Endothelial cell of umbilical vein (primary cell): ENCODE measurements at regions not wholly inside any gene's neighbourhood (a gene's known extent, or its start where the extent isn't known, plus 50 kb on each side); places are given as distances from the start of the nearest gene placed in this dataset.

Experiments used
- BruUV-seq: library from RNA; stranded (reverse); fragments of 400-500 nt; replicated peaks from 2 replicates; lab custom pipeline; 2021; lab: Mats Ljungman, UMichigan
- CTCF ChIA-PET: fragments of 300-600, 350-600 bp; sonication (Branson Sonifier 250); formaldehyde crosslinking; loops from one replicate; lab custom pipeline; 2021; ENCODE audit warnings: antibody characterized with exemption, inconsistent platforms; lab: Charles Lee
- POLR2A ChIA-PET: fragments of 300-600, 350-600 bp; sonication (Branson Sonifier 250); formaldehyde crosslinking; loops from one replicate; lab custom pipeline; 2021; ENCODE audit warnings: antibody characterized with exemption, inconsistent platforms; lab: Charles Lee
- DNase-seq: peaks from one replicate; pipeline ENCODE4 v3.0.0-alpha.2; 2011; ENCODE audit warnings: low read depth, low spot score
- FAIRE-seq: peaks from 2 replicates; lab custom pipeline; 2011; peaks lifted over from hg19 to GRCh38; lab: Jason Lieb, UNC
- H2AFZ ChIP-seq: 2 replicates; pipeline ENCODE4 v1.6.0; 2012; ENCODE audit warnings: low read depth, low read length, control low read depth, inconsistent platforms
- H3K27ac ChIP-seq: 2 replicates; pipeline ENCODE4 v1.5.1; 2011; ENCODE audit warnings: low read depth, mild to moderate bottlenecking, control low read depth, low read length, moderate library complexity; ENCODE audit not compliant: insufficient read depth
- H3K27me3 ChIP-seq, 2 experiments: 2 replicates each; pipeline versions ENCODE4 v1.6.0 to v1.6.1; 2011; ENCODE audit warnings: low read length in 2 of 2, mixed read lengths in 1 of 2; ENCODE audit not compliant: control insufficient read depth in 2 of 2, insufficient read depth in 2 of 2
- H3K36me3 ChIP-seq, 2 experiments: 2 replicates in 1 of 2; 3 replicates in 1 of 2; pipeline ENCODE4 v1.5.1; 2011; ENCODE audit warnings: low read length in 2 of 2, mild to moderate bottlenecking in 1 of 2, moderate library complexity in 1 of 2; ENCODE audit not compliant: control insufficient read depth in 2 of 2, insufficient read depth in 2 of 2; ENCODE audit errors: extremely low read depth in 1 of 2
- H3K4me1 ChIP-seq: 3 replicates; pipeline ENCODE4 v1.5.1; 2011; ENCODE audit warnings: mild to moderate bottlenecking, low read length; ENCODE audit not compliant: control insufficient read depth, insufficient read depth; ENCODE audit errors: extremely low read depth
- H3K4me2 ChIP-seq: 2 replicates; pipeline ENCODE4 v1.6.1; 2011; ENCODE audit warnings: low read length, control low read depth, mixed read lengths; ENCODE audit not compliant: insufficient read depth
- H3K4me3 ChIP-seq, 3 experiments: fragments of 200-600 bp in 1 of 3; sonication (generic), shearing (Covaris generic) in 1 of 3; replicated peaks in 1 of 3; 2 replicates each; pipeline ENCODE4 v1.5.1; 2011 to 2016; ENCODE audit warnings: control low read depth in 3 of 3, low read length in 3 of 3, mild to moderate bottlenecking in 2 of 3, inconsistent platforms in 1 of 3, low read depth in 1 of 3, moderate library complexity in 1 of 3; ENCODE audit not compliant: insufficient read depth in 1 of 3
- H3K79me2 ChIP-seq: 2 replicates; pipeline ENCODE4 v1.6.0; 2012; ENCODE audit warnings: low read length, inconsistent platforms; ENCODE audit not compliant: control insufficient read depth, insufficient read depth
- H3K9ac ChIP-seq: replicated peaks from 2 replicates; pipeline ENCODE3; 2011; ENCODE audit warnings: low read length, control low read depth; ENCODE audit not compliant: insufficient read depth; ENCODE audit errors: extremely low read depth
- H3K9me1 ChIP-seq: replicated peaks from 3 replicates; pipeline ENCODE4 v1.6.0; 2011; ENCODE audit warnings: mild to moderate bottlenecking, low read length; ENCODE audit not compliant: control insufficient read depth, insufficient read depth; ENCODE audit errors: extremely low read depth
- H3K9me3 ChIP-seq: replicated peaks from 2 replicates; pipeline ENCODE4 v1.5.1; 2012; ENCODE audit warnings: low read length, inconsistent platforms; ENCODE audit not compliant: control insufficient read depth, insufficient read depth
- H4K20me1 ChIP-seq: replicated peaks from 2 replicates; pipeline ENCODE3; 2011; ENCODE audit warnings: mild to moderate bottlenecking, low read length; ENCODE audit not compliant: control insufficient read depth, insufficient read depth; ENCODE audit errors: extremely low read depth
- CTCF ChIP-seq, 2 donors: IDR thresholded peaks; 1 replicate in 1 of 2; 2 replicates in 1 of 2; pipeline ENCODE4 v1.5.1; 2011; ENCODE audit warnings: low read length in 2 of 2, mild to moderate bottlenecking in 2 of 2, moderate library complexity in 2 of 2, control low read depth in 1 of 2, inconsistent platforms in 1 of 2, low read depth in 1 of 2; ENCODE audit not compliant: insufficient read depth in 1 of 2; ENCODE audit errors: extremely low read depth in 1 of 2
- EZH2 ChIP-seq: IDR thresholded peaks from 2 replicates; pipeline ENCODE4 v1.6.1; 2012; ENCODE audit warnings: borderline replicate concordance, low read depth, mild to moderate bottlenecking, moderate library complexity, low read length, inconsistent platforms; ENCODE audit not compliant: severe bottlenecking
- FOS ChIP-seq: IDR thresholded peaks from 2 replicates; pipeline ENCODE4 v1.6.1; 2011; ENCODE audit warnings: mild to moderate bottlenecking, low read length, moderate library complexity, borderline replicate concordance; ENCODE audit not compliant: insufficient read depth
- GATA2 ChIP-seq: IDR thresholded peaks from 2 replicates; pipeline ENCODE4 v1.7.0; 2011; ENCODE audit warnings: low read depth, mild to moderate bottlenecking, moderate library complexity, mixed read lengths, low read length; ENCODE audit not compliant: insufficient read length, insufficient read depth
- JUN ChIP-seq: IDR thresholded peaks from 2 replicates; pipeline ENCODE4 v1.6.1; 2011; ENCODE audit warnings: borderline replicate concordance, low read depth; ENCODE audit not compliant: insufficient read length, insufficient read depth
- MYC ChIP-seq: IDR thresholded peaks from one replicate; pipeline ENCODE4 v1.6.1; 2011; ENCODE audit warnings: mild to moderate bottlenecking, low read depth, low read length
- POLR2A ChIP-seq: IDR thresholded peaks from 2 replicates; pipeline ENCODE4 v1.6.1; 2012; ENCODE audit warnings: low read depth, mild to moderate bottlenecking, control low read depth, low read length
- POLR2AphosphoS5 ChIP-seq: IDR thresholded peaks from 2 replicates; pipeline ENCODE4 v1.6.1; 2012; ENCODE audit warnings: low read depth, mild to moderate bottlenecking, control low read depth, low read length, moderate library complexity; ENCODE audit not compliant: insufficient read depth
- dilution Hi-C: fragments of 300-500 bp; cut with MboI; formaldehyde crosslinking; loops from one replicate; pipeline ENCODE4 v1.15.0; 2019; ENCODE audit warnings: low sequenced_read_pairs; ENCODE audit not compliant: extremely low pct_ligation_motif_present
- intact Hi-C: fragments of 100-400 bp; cut with micrococcal nuclease; formaldehyde crosslinking; loops from one replicate; pipeline ENCODE4 v1.10.0; 2022
- TF ChIP-seq, protein P1 (sequence below): IDR thresholded peaks from 2 replicates; pipeline ENCODE4 v1.6.1; 2011; ENCODE audit not compliant: insufficient read depth, insufficient read length

GRCh38 chr1:5649166-5649551 is 343.1 kb downstream of the NPHP4 start:
- no peaks in the 10 kb centered on the region for H4K20me1 ChIP-seq
- no peaks in the 10 kb centered on the region for H3K36me3 ChIP-seq
- dilution Hi-C loops = no loop called here
- no peaks in the 10 kb centered on the region for H3K9me1 ChIP-seq
- FAIRE-seq (no peak), DNase-seq (no peak)
- H3K9me3 ChIP-seq = no peaks in the 10 kb centered on the region
- BruUV-seq = no TSS peak
- H3K9ac ChIP-seq = no peak overlapping the region
- no peaks in the 10 kb centered on the region for H3K27me3 ChIP-seq
- no peak overlapping the region for H3K4me3 ChIP-seq
- no peaks in the 10 kb centered on the region for H3K4me1 ChIP-seq
- no peak for TF ChIP-seq GATA2
- no peak for TF ChIP-seq JUN
- TF ChIP-seq EZH2 = no peak
- no peak for TF ChIP-seq POLR2AphosphoS5
- TF ChIP-seq CTCF (IDR thresholded peaks at IDR 0.05; ENCODE audit: extremely low read depth in 1 of 2, insufficient read depth in 1 of 2, low read depth in 1 of 2, low read length in 2 of 2) = no peak
- no peak for TF ChIP-seq POLR2A
- TF ChIP-seq, protein P1, sequence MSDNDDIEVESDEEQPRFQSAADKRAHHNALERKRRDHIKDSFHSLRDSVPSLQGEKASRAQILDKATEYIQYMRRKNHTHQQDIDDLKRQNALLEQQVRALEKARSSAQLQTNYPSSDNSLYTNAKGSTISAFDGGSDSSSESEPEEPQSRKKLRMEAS = no peak
- no peak for TF ChIP-seq FOS
- no peak for TF ChIP-seq MYC
- intact Hi-C loops = no loop called here
- H3K4me2 ChIP-seq = no peak overlapping the region
- no peaks in the 10 kb centered on the region for H3K79me2 ChIP-seq
- ChIA-PET CTCF (no interaction called here), POLR2A (no interaction called here)
- no peak overlapping the region for H3K27ac ChIP-seq
- H2AFZ ChIP-seq = no peak overlapping the region
